Mucosa of descending colon (tissue), 3 donors: ENCODE measurements at regions not wholly inside any gene's neighbourhood (a gene's known extent, or its start where the extent isn't known, plus 50 kb on each side); places are given as distances from the start of the nearest gene placed in this dataset.
"Not testable (repeated sequence)": the region's sequence is repeated elsewhere in the genome, so short reads cannot be mapped to it uniquely, and the experiment has no call there.

Source experiments
- ATAC-seq: fragments of 200-7000 bp; cut with Tn5 transposase; one replicate; pipeline ENCODE4 v1.9.1; 2020; ENCODE audit warnings: mild to moderate bottlenecking, moderate library complexity
- DNase-seq, 3 donors: peaks; one replicate each; pipeline ENCODE4 v3.0.0-alpha.2; 2020
- H3K36me3 ChIP-seq: fragments of 200-600 bp; one replicate; pipeline ENCODE4 v1.8.0; 2021; ENCODE audit warnings: low read depth, mild to moderate bottlenecking
- H3K4me1 ChIP-seq: fragments of 200-600 bp; one replicate; pipeline ENCODE4 v1.8.0; 2021; ENCODE audit warnings: low read depth, mild to moderate bottlenecking
- H3K4me3 ChIP-seq: fragments of 200-600 bp; one replicate; pipeline ENCODE4 v1.8.0; 2021; ENCODE audit warnings: mild to moderate bottlenecking
- H3K9me3 ChIP-seq: fragments of 200-600 bp; one replicate; pipeline ENCODE4 v1.8.0; 2021; ENCODE audit warnings: mild to moderate bottlenecking
- CTCF ChIP-seq: fragments of 200-600 bp; IDR thresholded peaks from one replicate; pipeline ENCODE4 v1.8.0; 2022; ENCODE audit warnings: antibody characterized with exemption, mild to moderate bottlenecking
- intact Hi-C, 2 donors: fragments of 100-400 bp; cut with DNase I in 1 of 2; cut with micrococcal nuclease in 1 of 2; formaldehyde crosslinking; loops; one replicate each; pipeline versions ENCODE4 v1.11.0 to v1.11.1; 2022; cut with DNase I, micrococcal nuclease
- donor health status: DM: no; HTN: no; CAD: no; lungs with moderate emphysema.
- donor health status: DM: no; HTN: no; CAD: no.
- donor health status: DM: no; HTN: yes; CAD: no.

GRCh38 chrY:8033200-8033599 lies 1121.6 kb upstream of the AMELY start:
- DNase-seq (no peak), ATAC-seq (no peak)
- H3K36me3 ChIP-seq, result no peaks in the 10 kb centered on the region
- no peaks in the 10 kb centered on the region for H3K4me1 ChIP-seq
- H3K9me3 ChIP-seq, result no peaks in the 10 kb centered on the region
- no peak overlapping the region for H3K4me3 ChIP-seq
- intact Hi-C loops, result no loop called here
- TF ChIP-seq CTCF, result no peak

- Histone ChIP-seq H3K36me3 (no peaks in the 10 kb centered on the region), H3K9me3 (no peaks in the 10 kb centered on the region), H3K4me1 (no peaks in the 10 kb centered on the region), H3K4me3 (no peak overlapping the region)
- intact Hi-C loops, result no loop called here
- DNase-seq (no peak), ATAC-seq (no peak)
- no peak for TF ChIP-seq CTCF
These were observed 1109.0 kb upstream of the AMELY start for GRCh38 chrY:8020540-8020939.

- DNase-seq, result no peak
- no peak for TF ChIP-seq CTCF
- intact Hi-C loops, result no loop called here
- Histone ChIP-seq H3K4me1 (no peaks in the 10 kb centered on the region), H3K4me3 (no peak overlapping the region), H3K36me3 (no peaks in the 10 kb centered on the region), H3K9me3 (no peaks in the 10 kb centered on the region)
- no peak for ATAC-seq
These were observed 1100.0 kb upstream of the AMELY start for GRCh38 chrY:8011515-8011914.

GRCh38 chrY:8004196-8004595 lies 1092.6 kb upstream of the AMELY start:
- no peaks in the 10 kb centered on the region for H3K9me3 ChIP-seq
- intact Hi-C loops, result no loop called here
- H3K36me3 ChIP-seq, result no peaks in the 10 kb centered on the region
- no peak overlapping the region for H3K4me3 ChIP-seq
- no peak for TF ChIP-seq CTCF
- ATAC-seq, result no peak
- no peak for DNase-seq
- H3K4me1 ChIP-seq, result no peaks in the 10 kb centered on the region

- H3K36me3 ChIP-seq, result no peaks in the 10 kb centered on the region
- H3K4me3 ChIP-seq, result no peak overlapping the region
- no peak for TF ChIP-seq CTCF
- ATAC-seq, result no peak
- no peaks in the 10 kb centered on the region for H3K9me3 ChIP-seq
- no peaks in the 10 kb centered on the region for H3K4me1 ChIP-seq
- intact Hi-C loops, result no loop called here
- DNase-seq, result no peak
These were observed 1085.2 kb upstream of the AMELY start for GRCh38 chrY:7996726-7997125.

- DNase-seq, result not testable (repeated sequence)
These were observed 1083.2 kb upstream of the AMELY start for GRCh38 chrY:7994781-7995180.

More at GRCh38 chrY:7994781-7995180, 1083.2 kb upstream of the AMELY start:
- H3K4me3 ChIP-seq, intact Hi-C loops, ATAC-seq, H3K36me3 ChIP-seq, H3K9me3 ChIP-seq, H3K4me1 ChIP-seq: not testable (repeated sequence)
